PC-9 (cell line): ENCODE measurements at regions not wholly inside any gene's neighbourhood (a gene's known extent, or its start where the extent isn't known, plus 50 kb on each side); places are given as distances from the start of the nearest gene placed in this dataset.

Experiments used
- EZH2 ChIP-seq: fragments of 200-600 bp; sonication (generic); IDR thresholded peaks from 2 replicates; pipeline ENCODE4 v1.8.0; 2017; ENCODE audit warnings: antibody characterized with exemption, low read depth
- TF ChIP-seq, protein P1 (sequence below): fragments of 200-600 bp; sonication (generic); conservative IDR thresholded peaks from 2 replicates; pipeline ENCODE4 v1.6.1; 2017; ENCODE audit warnings: mixed run types, antibody characterized with exemption, mild to moderate bottlenecking, moderate library complexity

DNA sequence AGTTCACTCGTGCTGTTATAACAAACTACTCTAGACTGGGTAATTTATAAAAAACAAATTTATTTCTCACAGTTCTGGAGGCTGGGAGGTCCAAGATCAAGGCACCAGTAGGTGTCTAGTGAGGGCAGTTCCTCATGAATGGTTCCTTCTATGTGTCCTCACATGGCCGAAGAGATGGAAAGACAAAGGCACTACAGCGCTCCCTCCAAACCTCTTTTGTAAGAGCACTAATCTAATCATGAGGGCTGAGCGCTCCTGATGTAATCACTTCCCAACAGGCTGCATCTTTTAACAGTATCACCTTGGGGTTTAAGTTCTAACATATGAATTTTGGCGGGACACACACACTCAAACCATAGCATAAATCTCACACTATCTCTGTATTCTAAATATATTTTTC, 54.0 kb upstream of the KANK4 start:
- TF ChIP-seq, protein P1, sequence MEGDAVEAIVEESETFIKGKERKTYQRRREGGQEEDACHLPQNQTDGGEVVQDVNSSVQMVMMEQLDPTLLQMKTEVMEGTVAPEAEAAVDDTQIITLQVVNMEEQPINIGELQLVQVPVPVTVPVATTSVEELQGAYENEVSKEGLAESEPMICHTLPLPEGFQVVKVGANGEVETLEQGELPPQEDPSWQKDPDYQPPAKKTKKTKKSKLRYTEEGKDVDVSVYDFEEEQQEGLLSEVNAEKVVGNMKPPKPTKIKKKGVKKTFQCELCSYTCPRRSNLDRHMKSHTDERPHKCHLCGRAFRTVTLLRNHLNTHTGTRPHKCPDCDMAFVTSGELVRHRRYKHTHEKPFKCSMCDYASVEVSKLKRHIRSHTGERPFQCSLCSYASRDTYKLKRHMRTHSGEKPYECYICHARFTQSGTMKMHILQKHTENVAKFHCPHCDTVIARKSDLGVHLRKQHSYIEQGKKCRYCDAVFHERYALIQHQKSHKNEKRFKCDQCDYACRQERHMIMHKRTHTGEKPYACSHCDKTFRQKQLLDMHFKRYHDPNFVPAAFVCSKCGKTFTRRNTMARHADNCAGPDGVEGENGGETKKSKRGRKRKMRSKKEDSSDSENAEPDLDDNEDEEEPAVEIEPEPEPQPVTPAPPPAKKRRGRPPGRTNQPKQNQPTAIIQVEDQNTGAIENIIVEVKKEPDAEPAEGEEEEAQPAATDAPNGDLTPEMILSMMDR, result no peak
- no peak for TF ChIP-seq EZH2
